Endothelial cell of umbilical vein (primary cell): ENCODE measurements at regions not wholly inside any gene's neighbourhood (a gene's known extent, or its start where the extent isn't known, plus 50 kb on each side); places are given as distances from the start of the nearest gene placed in this dataset.

Experiments
- BruUV-seq: library from RNA; stranded (reverse); fragments of 400-500 nt; replicated peaks from 2 replicates; lab custom pipeline; 2021; lab: Mats Ljungman, UMichigan
- CTCF ChIA-PET: fragments of 300-600, 350-600 bp; sonication (Branson Sonifier 250); formaldehyde crosslinking; loops from one replicate; lab custom pipeline; 2021; ENCODE audit warnings: antibody characterized with exemption, inconsistent platforms; lab: Charles Lee
- POLR2A ChIA-PET: fragments of 300-600, 350-600 bp; sonication (Branson Sonifier 250); formaldehyde crosslinking; loops from one replicate; lab custom pipeline; 2021; ENCODE audit warnings: antibody characterized with exemption, inconsistent platforms; lab: Charles Lee
- DNase-seq: peaks from one replicate; pipeline ENCODE4 v3.0.0-alpha.2; 2011; ENCODE audit warnings: low read depth, low spot score
- FAIRE-seq: peaks from 2 replicates; lab custom pipeline; 2011; peaks lifted over from hg19 to GRCh38; lab: Jason Lieb, UNC
- H2AFZ ChIP-seq: 2 replicates; pipeline ENCODE4 v1.6.0; 2012; ENCODE audit warnings: low read depth, low read length, control low read depth, inconsistent platforms
- H3K27ac ChIP-seq: 2 replicates; pipeline ENCODE4 v1.5.1; 2011; ENCODE audit warnings: low read depth, mild to moderate bottlenecking, control low read depth, low read length, moderate library complexity; ENCODE audit not compliant: insufficient read depth
- H3K27me3 ChIP-seq, 2 experiments: 2 replicates each; pipeline versions ENCODE4 v1.6.0 to v1.6.1; 2011; ENCODE audit warnings: low read length in 2 of 2, mixed read lengths in 1 of 2; ENCODE audit not compliant: control insufficient read depth in 2 of 2, insufficient read depth in 2 of 2
- H3K36me3 ChIP-seq, 2 experiments: 2 replicates in 1 of 2; 3 replicates in 1 of 2; pipeline ENCODE4 v1.5.1; 2011; ENCODE audit warnings: low read length in 2 of 2, mild to moderate bottlenecking in 1 of 2, moderate library complexity in 1 of 2; ENCODE audit not compliant: control insufficient read depth in 2 of 2, insufficient read depth in 2 of 2; ENCODE audit errors: extremely low read depth in 1 of 2
- H3K4me1 ChIP-seq: 3 replicates; pipeline ENCODE4 v1.5.1; 2011; ENCODE audit warnings: mild to moderate bottlenecking, low read length; ENCODE audit not compliant: control insufficient read depth, insufficient read depth; ENCODE audit errors: extremely low read depth
- H3K4me2 ChIP-seq: 2 replicates; pipeline ENCODE4 v1.6.1; 2011; ENCODE audit warnings: low read length, control low read depth, mixed read lengths; ENCODE audit not compliant: insufficient read depth
- H3K4me3 ChIP-seq, 3 experiments: fragments of 200-600 bp in 1 of 3; sonication (generic), shearing (Covaris generic) in 1 of 3; replicated peaks in 1 of 3; 2 replicates each; pipeline ENCODE4 v1.5.1; 2011 to 2016; ENCODE audit warnings: control low read depth in 3 of 3, low read length in 3 of 3, mild to moderate bottlenecking in 2 of 3, inconsistent platforms in 1 of 3, low read depth in 1 of 3, moderate library complexity in 1 of 3; ENCODE audit not compliant: insufficient read depth in 1 of 3
- H3K79me2 ChIP-seq: 2 replicates; pipeline ENCODE4 v1.6.0; 2012; ENCODE audit warnings: low read length, inconsistent platforms; ENCODE audit not compliant: control insufficient read depth, insufficient read depth
- H3K9ac ChIP-seq: replicated peaks from 2 replicates; pipeline ENCODE3; 2011; ENCODE audit warnings: low read length, control low read depth; ENCODE audit not compliant: insufficient read depth; ENCODE audit errors: extremely low read depth
- H3K9me1 ChIP-seq: replicated peaks from 3 replicates; pipeline ENCODE4 v1.6.0; 2011; ENCODE audit warnings: mild to moderate bottlenecking, low read length; ENCODE audit not compliant: control insufficient read depth, insufficient read depth; ENCODE audit errors: extremely low read depth
- H3K9me3 ChIP-seq: replicated peaks from 2 replicates; pipeline ENCODE4 v1.5.1; 2012; ENCODE audit warnings: low read length, inconsistent platforms; ENCODE audit not compliant: control insufficient read depth, insufficient read depth
- H4K20me1 ChIP-seq: replicated peaks from 2 replicates; pipeline ENCODE3; 2011; ENCODE audit warnings: mild to moderate bottlenecking, low read length; ENCODE audit not compliant: control insufficient read depth, insufficient read depth; ENCODE audit errors: extremely low read depth
- EZH2 ChIP-seq: IDR thresholded peaks from 2 replicates; pipeline ENCODE4 v1.6.1; 2012; ENCODE audit warnings: borderline replicate concordance, low read depth, mild to moderate bottlenecking, moderate library complexity, low read length, inconsistent platforms; ENCODE audit not compliant: severe bottlenecking
- FOS ChIP-seq: IDR thresholded peaks from 2 replicates; pipeline ENCODE4 v1.6.1; 2011; ENCODE audit warnings: mild to moderate bottlenecking, low read length, moderate library complexity, borderline replicate concordance; ENCODE audit not compliant: insufficient read depth
- GATA2 ChIP-seq: IDR thresholded peaks from 2 replicates; pipeline ENCODE4 v1.7.0; 2011; ENCODE audit warnings: low read depth, mild to moderate bottlenecking, moderate library complexity, mixed read lengths, low read length; ENCODE audit not compliant: insufficient read length, insufficient read depth
- JUN ChIP-seq: IDR thresholded peaks from 2 replicates; pipeline ENCODE4 v1.6.1; 2011; ENCODE audit warnings: borderline replicate concordance, low read depth; ENCODE audit not compliant: insufficient read length, insufficient read depth
- MYC ChIP-seq: IDR thresholded peaks from one replicate; pipeline ENCODE4 v1.6.1; 2011; ENCODE audit warnings: mild to moderate bottlenecking, low read depth, low read length
- POLR2A ChIP-seq: IDR thresholded peaks from 2 replicates; pipeline ENCODE4 v1.6.1; 2012; ENCODE audit warnings: low read depth, mild to moderate bottlenecking, control low read depth, low read length
- POLR2AphosphoS5 ChIP-seq: IDR thresholded peaks from 2 replicates; pipeline ENCODE4 v1.6.1; 2012; ENCODE audit warnings: low read depth, mild to moderate bottlenecking, control low read depth, low read length, moderate library complexity; ENCODE audit not compliant: insufficient read depth
- dilution Hi-C: fragments of 300-500 bp; cut with MboI; formaldehyde crosslinking; loops from one replicate; pipeline ENCODE4 v1.15.0; 2019; ENCODE audit warnings: low sequenced_read_pairs; ENCODE audit not compliant: extremely low pct_ligation_motif_present
- intact Hi-C: fragments of 100-400 bp; cut with micrococcal nuclease; formaldehyde crosslinking; loops from one replicate; pipeline ENCODE4 v1.10.0; 2022
- TF ChIP-seq, protein P1 (sequence below), 2 donors: IDR thresholded peaks; 1 replicate in 1 of 2; 2 replicates in 1 of 2; pipeline ENCODE4 v1.5.1; 2011; ENCODE audit warnings: low read length in 2 of 2, mild to moderate bottlenecking in 2 of 2, moderate library complexity in 2 of 2, control low read depth in 1 of 2, inconsistent platforms in 1 of 2, low read depth in 1 of 2; ENCODE audit not compliant: insufficient read depth in 1 of 2; ENCODE audit errors: extremely low read depth in 1 of 2
- TF ChIP-seq, protein P2 (sequence below): IDR thresholded peaks from 2 replicates; pipeline ENCODE4 v1.6.1; 2011; ENCODE audit not compliant: insufficient read depth, insufficient read length

DNA sequence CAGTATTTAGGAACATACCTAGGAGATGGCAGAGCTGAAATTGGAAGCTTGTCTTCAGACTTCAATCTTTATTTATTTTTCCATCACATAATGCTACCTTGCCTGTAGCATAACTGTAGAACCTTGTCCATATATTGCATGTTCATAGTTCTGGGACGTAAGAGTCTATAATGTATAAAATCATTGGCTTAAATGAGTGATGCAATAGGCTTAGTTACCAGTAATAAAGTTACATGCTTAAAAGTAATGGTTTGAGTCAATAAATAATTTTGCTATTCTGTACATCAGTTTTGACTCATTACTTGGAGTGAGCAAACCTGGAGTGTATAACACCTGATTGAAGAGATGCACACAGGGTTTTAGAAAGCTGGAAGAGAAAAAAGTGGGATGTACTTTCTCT lies 229.3 kb downstream of the CDCA7 start:
- BruUV-seq = no TSS peak

More for the DNA sequence above, 229.3 kb downstream of the CDCA7 start:
- DNase-seq = no peak
- TF ChIP-seq MYC = no peak
- TF ChIP-seq FOS = no peak
- TF ChIP-seq, protein P1, sequence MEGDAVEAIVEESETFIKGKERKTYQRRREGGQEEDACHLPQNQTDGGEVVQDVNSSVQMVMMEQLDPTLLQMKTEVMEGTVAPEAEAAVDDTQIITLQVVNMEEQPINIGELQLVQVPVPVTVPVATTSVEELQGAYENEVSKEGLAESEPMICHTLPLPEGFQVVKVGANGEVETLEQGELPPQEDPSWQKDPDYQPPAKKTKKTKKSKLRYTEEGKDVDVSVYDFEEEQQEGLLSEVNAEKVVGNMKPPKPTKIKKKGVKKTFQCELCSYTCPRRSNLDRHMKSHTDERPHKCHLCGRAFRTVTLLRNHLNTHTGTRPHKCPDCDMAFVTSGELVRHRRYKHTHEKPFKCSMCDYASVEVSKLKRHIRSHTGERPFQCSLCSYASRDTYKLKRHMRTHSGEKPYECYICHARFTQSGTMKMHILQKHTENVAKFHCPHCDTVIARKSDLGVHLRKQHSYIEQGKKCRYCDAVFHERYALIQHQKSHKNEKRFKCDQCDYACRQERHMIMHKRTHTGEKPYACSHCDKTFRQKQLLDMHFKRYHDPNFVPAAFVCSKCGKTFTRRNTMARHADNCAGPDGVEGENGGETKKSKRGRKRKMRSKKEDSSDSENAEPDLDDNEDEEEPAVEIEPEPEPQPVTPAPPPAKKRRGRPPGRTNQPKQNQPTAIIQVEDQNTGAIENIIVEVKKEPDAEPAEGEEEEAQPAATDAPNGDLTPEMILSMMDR (IDR thresholded peaks at IDR 0.05; ENCODE audit: extremely low read depth in 1 of 2, insufficient read depth in 1 of 2, low read depth in 1 of 2, low read length in 2 of 2) = no peak
- TF ChIP-seq, protein P2, sequence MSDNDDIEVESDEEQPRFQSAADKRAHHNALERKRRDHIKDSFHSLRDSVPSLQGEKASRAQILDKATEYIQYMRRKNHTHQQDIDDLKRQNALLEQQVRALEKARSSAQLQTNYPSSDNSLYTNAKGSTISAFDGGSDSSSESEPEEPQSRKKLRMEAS = no peak
- TF ChIP-seq POLR2AphosphoS5 = no peak
- no peak for TF ChIP-seq POLR2A
- TF ChIP-seq EZH2 = no peak
- TF ChIP-seq JUN = no peak
- no peak for TF ChIP-seq GATA2
- intact Hi-C loops = no loop called here
- no peak overlapping the region for H3K9ac ChIP-seq
- dilution Hi-C loops = no loop called here
- H3K79me2 ChIP-seq = no peaks in the 10 kb centered on the region
- ChIA-PET POLR2A (no interaction called here), CTCF (no interaction called here)
- no peak overlapping the region for H3K4me2 ChIP-seq
- H3K27ac ChIP-seq = no peak overlapping the region
- H3K9me3 ChIP-seq = no peaks in the 10 kb centered on the region
- no peaks in the 10 kb centered on the region for H3K36me3 ChIP-seq
- H3K27me3 ChIP-seq = no peaks in the 10 kb centered on the region
- no peak overlapping the region for H3K4me3 ChIP-seq
- no peaks in the 10 kb centered on the region for H4K20me1 ChIP-seq
- FAIRE-seq = no peak
- no peak overlapping the region for H2AFZ ChIP-seq
- H3K4me1 ChIP-seq = peaks cover 8% of the 10 kb centered on the region
- no peaks in the 10 kb centered on the region for H3K9me1 ChIP-seq
